Aorta (tissue), 5 donors: ENCODE measurements at regions not wholly inside any gene's neighbourhood (a gene's known extent, or its start where the extent isn't known, plus 50 kb on each side); places are given as distances from the start of the nearest gene placed in this dataset.

Source experiments
- ATAC-seq: fragments of 200-7000 bp; cut with Tn5 transposase; one replicate; pipeline ENCODE4 v1.9.1; 2022; ENCODE audit warnings: moderate library complexity; ENCODE audit not compliant: low FRiP score
- DNase-seq, 2 donors: peaks; one replicate each; pipeline ENCODE4 v3.0.0-alpha.2; 2020
- H3K27ac ChIP-seq, 2 donors: one replicate each; pipeline ENCODE4 v1.5.1; 2013; ENCODE audit warnings: low read length in 2 of 2, mild to moderate bottlenecking in 2 of 2, moderate library complexity in 2 of 2, control low read depth in 1 of 2, inconsistent platforms in 1 of 2, low read depth in 1 of 2
- H3K27me3 ChIP-seq, 2 donors: one replicate each; pipeline ENCODE4 v1.6.1; 2013; ENCODE audit warnings: control low read depth in 1 of 2, low read length in 1 of 2, mild to moderate bottlenecking in 1 of 2, moderate library complexity in 1 of 2; ENCODE audit not compliant: insufficient read depth in 2 of 2, control insufficient read depth in 1 of 2
- H3K36me3 ChIP-seq, 2 donors: one replicate each; pipeline ENCODE4 v1.6.1; 2013; ENCODE audit warnings: control low read depth in 1 of 2, low read length in 1 of 2, mild to moderate bottlenecking in 1 of 2; ENCODE audit not compliant: insufficient read depth in 2 of 2, control insufficient read depth in 1 of 2
- H3K4me1 ChIP-seq, 2 donors: one replicate each; pipeline ENCODE4 v1.6.1; 2013; ENCODE audit warnings: low read length in 2 of 2, control low read depth in 1 of 2, mild to moderate bottlenecking in 1 of 2, moderate library complexity in 1 of 2; ENCODE audit not compliant: insufficient read depth in 2 of 2, control insufficient read depth in 1 of 2
- H3K4me3 ChIP-seq, 2 donors: one replicate each; pipeline ENCODE4 v1.5.1; 2013; ENCODE audit warnings: low read length in 2 of 2, control low read depth in 1 of 2, mild to moderate bottlenecking in 1 of 2
- H3K9me3 ChIP-seq: one replicate; pipeline ENCODE4 v1.6.1; 2013; ENCODE audit warnings: mild to moderate bottlenecking, low read length; ENCODE audit not compliant: control insufficient read depth
- WGBS, 2 donors: extraction: QIAGEN DNeasy Blood & Tissue Kit; methylation state at CpG; one replicate each; pipeline ENCODE4 v1.1.7; 2013; 5-methylcytosine and 5-hydroxymethylcytosine counted together
- intact Hi-C, 2 donors: fragments of 100-400 bp; cut with DNase I; formaldehyde crosslinking; loops; one replicate each; pipeline versions ENCODE4 v1.14.2 to v1.15.0; 2022
- donor health status: healthy with polysubstance abuse.
- donor health status: Bipolar disorder and iron deficiency.
- donor health status: DM: no; HTN: no; CAD: no.
- donor health status: DM: no; HTN: no; CAD: no.
- donor health status: DM: yes; HTN: yes; CAD: no.

DNA sequence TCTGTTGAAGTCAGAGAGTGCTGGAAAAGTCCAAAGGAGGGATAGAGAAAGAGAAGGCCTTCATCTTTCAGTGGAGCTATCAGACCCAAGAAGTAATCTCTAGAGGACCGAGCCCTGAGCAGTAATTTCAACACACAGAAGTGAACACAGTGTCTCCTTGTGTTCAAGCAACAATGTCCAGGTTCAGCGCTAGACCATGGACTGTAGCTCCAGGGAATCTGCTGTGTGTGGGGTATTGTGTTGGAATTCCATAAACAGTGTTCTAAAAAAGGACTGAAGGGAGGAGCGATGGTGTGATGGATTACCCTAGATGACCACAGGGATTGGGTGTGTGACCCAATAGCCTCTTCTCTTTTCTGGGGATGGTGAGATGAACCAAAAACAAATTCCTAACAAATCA is 165.9 kb downstream of the BLID start:
- no peaks in the 10 kb centered on the region for H3K4me1 ChIP-seq
- H3K36me3 ChIP-seq = no peaks in the 10 kb centered on the region
- no peak overlapping the region for H3K27ac ChIP-seq
- H3K4me3 ChIP-seq = no peak overlapping the region
- DNase-seq = no peak
- no peak for ATAC-seq
- intact Hi-C loops = no loop called here
- no peaks in the 10 kb centered on the region for H3K9me3 ChIP-seq
- 94 to 98% methylated on average over 3 of the region's 3 CpGs for WGBS, 2 donors
- peaks cover 0 to 3% of the 10 kb centered on the region in 2 donors for H3K27me3 ChIP-seq

DNA sequence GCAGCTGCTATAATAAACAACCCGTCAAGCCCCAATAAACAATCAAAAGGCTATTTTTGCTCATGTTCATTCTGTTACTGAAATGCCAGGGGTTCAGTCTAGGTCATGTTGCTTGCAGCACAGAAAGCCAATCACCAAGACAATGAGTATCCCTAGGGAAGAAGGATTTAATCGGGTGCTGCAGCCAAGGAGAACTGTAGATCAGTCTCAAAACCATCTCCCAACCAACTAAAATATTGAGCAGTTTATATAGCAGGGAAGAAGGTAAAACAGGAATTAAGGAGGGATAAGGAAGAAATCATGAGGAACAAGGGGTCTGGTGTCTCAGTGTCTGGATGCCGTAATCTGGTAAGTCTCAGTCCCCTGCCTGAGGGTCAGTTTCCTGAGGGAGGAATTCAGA is 169.5 kb downstream of the BLID start:
- Histone ChIP-seq H3K4me1 (no peaks in the 10 kb centered on the region), H3K4me3 (no peak overlapping the region), H3K36me3 (no peaks in the 10 kb centered on the region), H3K27me3 (no peaks in the 10 kb centered on the region), H3K9me3 (no peaks in the 10 kb centered on the region), H3K27ac (no peak overlapping the region)
- DNase-seq (no peak), ATAC-seq (no peak)
- intact Hi-C loops = loop anchor here in 1 of 2 donors (10.0 kb wide), 1 partner anchor 58 kb away; no protein-coding TSS in a partner anchor
- WGBS, 2 donors = 97% methylated on average over 3 of the region's 3 CpGs

DNA sequence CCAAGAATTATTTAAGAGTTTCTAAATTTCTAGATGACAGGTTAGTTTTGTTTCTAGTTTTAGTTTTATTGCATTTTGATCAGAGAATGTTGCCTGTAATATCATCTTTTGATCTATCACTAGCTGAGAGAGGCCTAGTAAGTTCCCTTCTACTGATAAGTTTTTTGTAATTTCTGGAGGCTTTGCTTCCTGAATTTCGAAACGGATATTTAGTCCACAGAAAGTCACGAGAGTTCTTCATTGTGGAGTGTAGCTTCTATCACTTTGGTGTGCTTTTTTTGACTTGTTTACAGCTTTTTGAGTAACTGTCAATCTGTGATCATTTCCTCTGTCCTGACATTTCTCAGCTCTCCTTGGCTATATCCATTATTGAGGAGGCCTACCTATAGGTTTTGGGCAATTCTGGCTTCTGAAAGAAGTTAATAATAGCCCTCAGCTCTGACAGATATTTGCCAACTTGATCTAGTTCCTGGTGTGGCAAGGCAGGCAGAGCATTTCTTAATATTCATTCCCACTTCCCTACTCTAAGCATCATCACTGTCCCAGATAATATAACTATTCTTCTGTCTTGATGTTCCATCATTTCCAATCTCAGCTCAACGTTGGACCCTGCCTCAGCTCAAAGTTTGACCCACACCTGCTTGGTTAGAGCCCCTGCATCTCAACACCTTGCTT is 171.3 kb downstream of the BLID start:
- H3K27me3 ChIP-seq = no peaks in the 10 kb centered on the region
- no peak overlapping the region for H3K27ac ChIP-seq
- no peaks in the 10 kb centered on the region for H3K36me3 ChIP-seq
- H3K9me3 ChIP-seq = no peaks in the 10 kb centered on the region
- no peak overlapping the region for H3K4me3 ChIP-seq
- ATAC-seq = no peak
- no peak for DNase-seq
- H3K4me1 ChIP-seq = no peaks in the 10 kb centered on the region
- intact Hi-C loops = loop anchor here in 1 of 2 donors (10.0 kb wide), 1 partner anchor 60 kb away; no protein-coding TSS in a partner anchor
- WGBS, 2 donors = 44 to 45% methylated on average over 4 of the region's 4 CpGs

DNA sequence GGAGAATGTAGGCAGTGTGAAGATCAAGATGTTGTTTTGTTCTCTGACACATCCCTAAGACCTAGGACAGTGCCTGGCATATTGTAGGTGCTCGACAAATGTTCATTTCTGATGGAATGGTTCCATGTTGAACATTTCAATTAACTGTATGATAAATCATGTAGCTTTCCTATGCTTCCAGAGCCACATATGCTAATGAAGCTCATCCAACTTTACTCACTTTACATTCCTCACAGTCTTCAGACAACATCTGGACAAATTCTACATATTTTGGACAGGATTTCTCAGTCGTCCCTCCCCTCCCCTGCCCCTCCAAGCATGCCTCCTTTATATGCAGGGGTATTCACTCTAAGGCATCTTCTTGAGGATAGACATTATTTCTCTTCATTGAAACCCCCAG is 177.9 kb downstream of the BLID start:
- intact Hi-C loops = no loop called here
- no peaks in the 10 kb centered on the region for H3K9me3 ChIP-seq

DNA sequence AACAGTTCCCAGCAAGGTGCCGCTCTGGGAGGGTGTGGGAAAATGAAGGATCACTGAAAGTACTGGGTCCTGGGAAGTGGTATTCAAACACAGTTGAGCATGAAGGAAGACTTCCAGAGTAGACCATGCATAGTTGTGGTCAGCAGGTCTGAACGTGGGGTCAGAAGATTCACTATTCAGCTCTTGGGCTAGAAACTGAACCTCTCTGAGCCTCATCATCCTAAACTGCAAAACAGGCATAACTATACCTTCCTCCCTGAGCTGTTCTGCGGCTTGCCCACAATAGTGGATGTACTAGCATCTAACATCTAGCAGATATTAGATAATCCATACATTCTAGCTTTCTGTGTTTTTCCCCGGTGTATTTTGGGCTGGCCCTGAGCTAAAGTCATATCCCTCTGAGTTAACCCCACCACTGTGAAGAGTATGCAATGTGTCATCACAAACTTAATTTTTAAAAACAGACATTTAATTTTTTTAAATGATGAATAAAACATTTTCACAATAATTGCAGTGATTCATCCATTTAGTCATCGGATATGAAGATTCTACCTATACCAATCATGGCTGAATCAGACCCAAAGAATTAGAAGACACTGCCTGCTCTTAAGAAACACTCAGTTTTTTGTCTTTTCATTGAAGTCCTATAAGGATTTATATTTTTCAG is 179.1 kb downstream of the BLID start:
- intact Hi-C loops = no loop called here

More for the DNA sequence above, 177.9 kb downstream of the BLID start:
- Histone ChIP-seq H3K4me1 (no peaks in the 10 kb centered on the region), H3K27me3 (no peaks in the 10 kb centered on the region), H3K27ac (no peak overlapping the region), H3K36me3 (no peaks in the 10 kb centered on the region), H3K4me3 (no peak overlapping the region)
- no peak for DNase-seq
- 80 to 81% methylated on average over 2 of the region's 2 CpGs for WGBS, 2 donors
- no peak for ATAC-seq

DNA sequence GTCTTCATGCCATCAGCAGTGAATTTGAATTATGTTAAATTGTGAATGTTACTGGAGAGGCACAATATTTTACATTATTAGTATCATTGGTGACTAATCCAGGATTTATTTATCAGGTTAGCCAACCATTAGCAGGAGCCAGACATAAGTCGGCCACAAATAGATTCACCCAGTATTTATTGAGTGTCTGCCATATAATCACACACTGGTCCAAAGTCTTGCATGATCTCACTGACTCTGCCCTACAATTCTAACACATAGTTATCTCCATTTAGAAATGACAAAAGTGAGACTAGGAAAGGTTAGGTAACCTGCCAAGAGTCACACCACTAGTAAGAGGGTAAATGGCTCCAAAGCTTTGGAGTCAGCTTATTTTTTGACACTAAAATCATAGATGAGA is 179.6 kb downstream of the BLID start:
- WGBS, 2 donors = 0 to 3% methylated on average over 1 of the region's 1 CpG

More for the DNA sequence above, 179.1 kb downstream of the BLID start:
- H3K27me3 ChIP-seq = no peaks in the 10 kb centered on the region
- H3K4me3 ChIP-seq = no peak overlapping the region
- no peak overlapping the region for H3K27ac ChIP-seq
- no peak for DNase-seq
- no peak for ATAC-seq
- H3K9me3 ChIP-seq = no peaks in the 10 kb centered on the region
- whole genome bisulfite sequencing, 2 donors = 62 to 66% methylated on average over 5 of the region's 5 CpGs
- H3K4me1 ChIP-seq = no peaks in the 10 kb centered on the region
- no peaks in the 10 kb centered on the region for H3K36me3 ChIP-seq

DNA sequence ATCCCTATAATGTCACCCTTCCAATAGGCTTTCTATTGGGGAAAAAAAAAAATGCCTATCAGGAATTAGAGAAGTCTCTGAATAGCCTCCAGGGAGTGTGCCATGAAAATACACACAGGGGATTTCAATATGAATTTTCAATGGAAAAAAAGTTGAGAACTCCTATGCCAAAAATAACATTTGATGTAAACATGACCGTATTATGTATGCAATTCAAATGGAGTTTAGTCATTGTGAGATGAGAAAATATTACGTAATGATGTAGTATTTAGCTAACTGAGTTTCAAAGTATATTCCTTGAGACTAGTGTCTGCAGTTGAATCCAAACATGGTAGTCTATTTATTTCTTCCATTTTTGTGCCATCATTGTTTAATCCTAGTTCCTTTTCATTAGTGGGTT is 182.3 kb downstream of the BLID start:
- intact Hi-C loops = no loop called here
- no peak for ATAC-seq

More for the DNA sequence above, 179.6 kb downstream of the BLID start:
- Histone ChIP-seq H3K4me1 (no peaks in the 10 kb centered on the region), H3K36me3 (no peaks in the 10 kb centered on the region), H3K4me3 (no peak overlapping the region), H3K27ac (no peak overlapping the region), H3K9me3 (no peaks in the 10 kb centered on the region), H3K27me3 (no peaks in the 10 kb centered on the region)
- intact Hi-C loops = no loop called here
- no peak for ATAC-seq
- no peak for DNase-seq

DNA sequence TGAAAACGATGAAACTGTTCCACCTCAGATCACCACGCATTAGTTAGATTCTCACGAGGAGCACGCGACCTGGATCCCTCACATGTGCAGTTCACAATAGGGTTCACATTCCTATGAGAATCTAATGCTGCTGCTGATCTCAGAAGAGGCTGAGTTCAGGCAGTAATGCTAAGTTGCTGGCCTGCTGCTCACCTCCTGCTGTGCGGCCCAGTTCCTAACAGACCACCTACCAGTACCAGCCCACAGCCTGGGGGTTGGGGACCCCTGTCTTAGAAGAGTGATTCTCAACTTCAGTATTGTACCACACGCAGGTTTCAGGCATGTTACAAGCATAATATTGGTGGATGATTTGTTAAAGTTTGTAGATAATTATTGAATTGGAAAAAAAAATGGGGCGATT is 182.7 kb downstream of the BLID start:
- Histone ChIP-seq H3K4me1 (no peaks in the 10 kb centered on the region), H3K36me3 (no peaks in the 10 kb centered on the region), H3K9me3 (no peaks in the 10 kb centered on the region), H3K27me3 (no peaks in the 10 kb centered on the region), H3K27ac (no peak overlapping the region), H3K4me3 (no peak overlapping the region)
- intact Hi-C loops = no loop called here
- DNase-seq (no peak), ATAC-seq (no peak)
- 93 to 95% methylated on average over 8 of the region's 8 CpGs for WGBS, 2 donors

More for the DNA sequence above, 182.3 kb downstream of the BLID start:
- Histone ChIP-seq H3K9me3 (no peaks in the 10 kb centered on the region), H3K4me3 (no peak overlapping the region), H3K4me1 (no peaks in the 10 kb centered on the region), H3K36me3 (no peaks in the 10 kb centered on the region), H3K27me3 (no peaks in the 10 kb centered on the region), H3K27ac (no peak overlapping the region)
- DNase-seq = no peak
- WGBS, 2 donors = 80 to 81% methylated on average over 2 of the region's 2 CpGs

DNA sequence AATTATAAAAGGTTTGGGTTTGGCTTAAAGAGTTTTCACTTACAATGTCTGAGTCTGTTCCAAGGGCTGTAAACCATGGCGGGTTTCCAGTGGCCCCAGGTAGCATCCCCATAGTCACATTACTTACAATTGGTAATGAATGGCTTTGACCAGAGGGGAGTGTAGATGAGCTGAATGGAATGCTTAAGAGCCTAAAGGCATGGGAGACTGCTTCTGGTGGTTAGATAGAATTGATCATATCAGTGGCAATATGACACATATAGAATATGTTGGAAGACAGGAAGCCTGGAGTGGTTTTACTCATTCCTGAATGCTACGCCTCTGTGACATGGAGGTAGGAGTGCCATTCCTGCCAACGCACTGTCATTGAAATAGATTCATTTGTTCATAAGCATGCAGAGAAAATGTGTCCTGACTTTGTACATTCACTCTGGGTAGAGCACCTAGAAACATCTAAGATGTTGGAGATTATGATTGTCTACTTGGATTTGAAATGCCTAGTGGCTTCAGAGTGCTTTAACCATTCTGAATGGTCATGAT is 183.3 kb downstream of the BLID start:
- Histone ChIP-seq H3K27me3 (no peaks in the 10 kb centered on the region), H3K36me3 (no peaks in the 10 kb centered on the region), H3K4me3 (no peak overlapping the region), H3K27ac (no peak overlapping the region), H3K9me3 (no peaks in the 10 kb centered on the region), H3K4me1 (no peaks in the 10 kb centered on the region)
- WGBS, 2 donors = 95 to 97% methylated on average over 3 of the region's 3 CpGs
- ATAC-seq = no peak
- intact Hi-C loops = no loop called here
- DNase-seq = no peak
